ENCODE measurements at regions not wholly inside any gene's neighbourhood (a gene's known extent, or its start where the extent isn't known, plus 50 kb on each side); places are given as distances from the start of the nearest gene placed in this dataset.
"Not testable (repeated sequence)": the region's sequence is repeated elsewhere in the genome, so short reads cannot be mapped to it uniquely, and the experiment has no call there.

DNA sequence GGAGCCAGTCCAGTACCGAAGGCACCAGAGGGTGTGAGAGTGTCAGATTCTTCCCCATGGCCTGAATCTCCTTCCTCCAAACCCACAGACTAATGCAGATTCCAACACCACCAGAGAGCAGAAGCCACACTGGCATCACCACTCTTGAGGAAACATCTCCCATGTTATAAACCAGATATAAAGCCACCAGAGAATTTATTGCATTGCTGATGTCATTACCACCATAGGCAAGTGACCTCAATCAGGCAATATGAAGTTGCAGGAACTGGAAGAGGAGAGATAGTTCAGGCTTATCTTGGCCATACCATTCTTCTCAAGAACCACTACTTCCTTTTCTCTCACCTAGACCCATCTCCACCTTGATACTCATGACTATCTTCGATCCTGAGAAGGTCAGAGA, 653.4 kb downstream of the TMEM121 start:
- Histone ChIP-seq H3K27ac (ENCODE audit: insufficient read depth, low read length) (no peak overlapping the region), H3K4me2 (ENCODE audit: extremely low read depth, insufficient read depth, low read length) (no peak overlapping the region), H3K9ac (ENCODE audit: insufficient read depth, low read length) (no peak overlapping the region), H3K79me2 (ENCODE audit: control insufficient read depth, insufficient read depth, low read length) (no peaks in the 10 kb centered on the region), H2AFZ (ENCODE audit: low read length) (no peak overlapping the region), H3K27me3 (ENCODE audit: control insufficient read depth, insufficient read depth, low read length) (no peaks in the 10 kb centered on the region), H3K4me3 (replicated peaks in 1 of 4; ENCODE audit: control extremely low read depth in 1 of 4, insufficient read depth in 1 of 4, low read depth in 3 of 4, low read length in 4 of 4) (no peak overlapping the region), H4K20me1 (ENCODE audit: control insufficient read depth, extremely low read depth, insufficient read depth, low read length) (no peaks in the 10 kb centered on the region), H3K36me3 (ENCODE audit: control insufficient read depth, insufficient read depth, low read length) (no peaks in the 10 kb centered on the region), H3K9me3 (ENCODE audit: control insufficient read depth, insufficient read depth, low read depth, low read length) (no peaks in the 10 kb centered on the region), H3K4me1 (ENCODE audit: control insufficient read depth, extremely low read depth, insufficient read depth, low read length) (no peaks in the 10 kb centered on the region)
- no peak for DNase-seq (ENCODE audit: low read depth in 2 of 2)
- no peak for TF ChIP-seq EZH2 (IDR thresholded peaks at IDR 0.05; ENCODE audit: low read length, missing control alignments)
- TF ChIP-seq, protein P1, sequence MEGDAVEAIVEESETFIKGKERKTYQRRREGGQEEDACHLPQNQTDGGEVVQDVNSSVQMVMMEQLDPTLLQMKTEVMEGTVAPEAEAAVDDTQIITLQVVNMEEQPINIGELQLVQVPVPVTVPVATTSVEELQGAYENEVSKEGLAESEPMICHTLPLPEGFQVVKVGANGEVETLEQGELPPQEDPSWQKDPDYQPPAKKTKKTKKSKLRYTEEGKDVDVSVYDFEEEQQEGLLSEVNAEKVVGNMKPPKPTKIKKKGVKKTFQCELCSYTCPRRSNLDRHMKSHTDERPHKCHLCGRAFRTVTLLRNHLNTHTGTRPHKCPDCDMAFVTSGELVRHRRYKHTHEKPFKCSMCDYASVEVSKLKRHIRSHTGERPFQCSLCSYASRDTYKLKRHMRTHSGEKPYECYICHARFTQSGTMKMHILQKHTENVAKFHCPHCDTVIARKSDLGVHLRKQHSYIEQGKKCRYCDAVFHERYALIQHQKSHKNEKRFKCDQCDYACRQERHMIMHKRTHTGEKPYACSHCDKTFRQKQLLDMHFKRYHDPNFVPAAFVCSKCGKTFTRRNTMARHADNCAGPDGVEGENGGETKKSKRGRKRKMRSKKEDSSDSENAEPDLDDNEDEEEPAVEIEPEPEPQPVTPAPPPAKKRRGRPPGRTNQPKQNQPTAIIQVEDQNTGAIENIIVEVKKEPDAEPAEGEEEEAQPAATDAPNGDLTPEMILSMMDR (conservative IDR thresholded peaks at IDR 0.05 in 1 of 2, IDR thresholded peaks at IDR 0.05 in 1 of 2; ENCODE audit: low read depth in 1 of 2, low read length in 2 of 2) = no peak

DNA sequence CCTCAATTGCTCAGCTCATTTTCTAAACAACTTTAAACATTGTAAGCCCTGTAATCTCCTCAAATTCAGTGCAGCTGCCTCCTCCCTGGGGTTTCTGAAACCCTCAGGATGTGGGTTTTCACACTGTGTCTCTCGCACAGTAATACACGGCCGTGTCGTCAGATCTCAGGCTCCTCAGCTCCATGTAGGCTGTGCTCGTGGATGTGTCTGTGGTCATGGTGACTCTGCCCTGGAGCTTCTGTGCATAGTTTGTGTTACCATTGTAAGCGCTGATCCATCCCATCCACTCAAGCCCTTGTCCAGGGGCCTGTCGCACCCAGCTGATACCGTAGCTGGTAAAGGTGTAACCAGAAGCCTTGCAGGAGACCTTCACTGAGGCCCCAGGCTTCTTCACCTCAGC, 658.4 kb downstream of the TMEM121 start:
- H3K79me2 ChIP-seq (ENCODE audit: control insufficient read depth, insufficient read depth, low read length); H4K20me1 ChIP-seq (ENCODE audit: control insufficient read depth, extremely low read depth, insufficient read depth, low read length); H3K4me3 ChIP-seq (replicated peaks in 1 of 4; ENCODE audit: control extremely low read depth in 1 of 4, insufficient read depth in 1 of 4, low read depth in 3 of 4, low read length in 4 of 4); H3K9ac ChIP-seq (ENCODE audit: insufficient read depth, low read length); H3K27me3 ChIP-seq (ENCODE audit: control insufficient read depth, insufficient read depth, low read length); H3K27ac ChIP-seq (ENCODE audit: insufficient read depth, low read length); H3K4me1 ChIP-seq (ENCODE audit: control insufficient read depth, extremely low read depth, insufficient read depth, low read length); H3K4me2 ChIP-seq (ENCODE audit: extremely low read depth, insufficient read depth, low read length); DNase-seq (ENCODE audit: low read depth in 2 of 2); H3K9me3 ChIP-seq (ENCODE audit: control insufficient read depth, insufficient read depth, low read depth, low read length); H3K36me3 ChIP-seq (ENCODE audit: control insufficient read depth, insufficient read depth, low read length); H2AFZ ChIP-seq (ENCODE audit: low read length): not testable (repeated sequence)

DNA sequence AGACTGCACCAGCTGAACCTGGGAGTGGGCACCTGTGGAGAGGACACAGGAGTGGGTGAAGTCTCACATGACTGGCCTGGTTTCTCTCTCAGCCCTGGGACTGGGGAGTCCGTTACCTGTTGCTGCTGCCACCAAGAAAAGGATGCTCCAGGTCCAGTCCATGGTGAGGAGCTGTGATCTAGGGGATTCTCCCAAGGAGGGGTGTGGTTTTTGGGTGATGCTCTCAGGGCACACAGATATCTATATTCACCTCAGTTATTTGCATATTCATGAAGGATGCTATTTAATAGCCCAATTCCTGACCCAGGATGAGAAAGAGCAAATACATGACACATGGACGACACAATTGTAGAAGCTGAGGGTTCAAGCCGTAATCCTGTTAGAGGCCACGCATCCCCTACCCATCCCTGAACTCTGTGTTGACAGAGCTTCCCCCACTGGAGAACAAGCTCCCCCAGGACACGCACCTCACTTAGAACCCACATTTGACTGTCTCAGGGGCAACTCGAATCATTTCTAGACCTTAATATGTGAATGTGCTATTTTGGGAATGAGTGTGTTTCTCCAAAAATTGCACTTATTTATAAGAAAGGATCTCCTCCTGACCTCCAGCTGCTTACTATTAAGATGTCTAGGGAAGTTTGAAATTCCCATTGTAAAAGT, 658.9 kb downstream of the TMEM121 start:
- H3K79me2 ChIP-seq (ENCODE audit: control insufficient read depth, insufficient read depth, low read length); DNase-seq (ENCODE audit: low read depth in 2 of 2); H3K4me3 ChIP-seq (replicated peaks in 1 of 4; ENCODE audit: control extremely low read depth in 1 of 4, insufficient read depth in 1 of 4, low read depth in 3 of 4, low read length in 4 of 4); H2AFZ ChIP-seq (ENCODE audit: low read length); H3K27me3 ChIP-seq (ENCODE audit: control insufficient read depth, insufficient read depth, low read length); H4K20me1 ChIP-seq (ENCODE audit: control insufficient read depth, extremely low read depth, insufficient read depth, low read length); H3K9me3 ChIP-seq (ENCODE audit: control insufficient read depth, insufficient read depth, low read depth, low read length); H3K4me1 ChIP-seq (ENCODE audit: control insufficient read depth, extremely low read depth, insufficient read depth, low read length); H3K36me3 ChIP-seq (ENCODE audit: control insufficient read depth, insufficient read depth, low read length); H3K4me2 ChIP-seq (ENCODE audit: extremely low read depth, insufficient read depth, low read length); H3K9ac ChIP-seq (ENCODE audit: insufficient read depth, low read length); H3K27ac ChIP-seq (ENCODE audit: insufficient read depth, low read length): not testable (repeated sequence)

DNA sequence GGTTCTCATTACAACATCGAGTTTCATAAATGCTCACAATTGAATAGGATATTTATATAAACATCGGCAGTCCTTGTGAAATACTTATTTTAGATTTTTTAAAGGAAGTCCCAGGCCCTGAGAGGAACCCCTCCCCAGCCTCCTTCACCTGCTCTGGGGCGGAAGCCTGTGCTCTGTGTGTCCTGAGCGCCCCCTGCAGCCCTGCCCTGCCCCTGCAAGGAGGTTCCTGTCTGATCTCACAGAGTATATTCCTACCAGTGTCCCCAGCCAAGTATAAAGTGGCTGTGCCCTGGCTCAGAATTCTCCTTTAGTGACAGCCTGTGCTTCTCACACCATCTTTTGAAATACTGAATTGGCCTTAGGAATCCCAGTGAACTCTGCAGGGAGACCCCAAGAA, 659.5 kb downstream of the TMEM121 start:
- no peaks in the 10 kb centered on the region for H3K9me3 ChIP-seq (ENCODE audit: control insufficient read depth, insufficient read depth, low read depth, low read length)
- no peak for DNase-seq (ENCODE audit: low read depth in 2 of 2)
- no peak overlapping the region for H3K9ac ChIP-seq (ENCODE audit: insufficient read depth, low read length)
- no peaks in the 10 kb centered on the region for H4K20me1 ChIP-seq (ENCODE audit: control insufficient read depth, extremely low read depth, insufficient read depth, low read length)
- no peak for TF ChIP-seq EZH2 (IDR thresholded peaks at IDR 0.05; ENCODE audit: low read length, missing control alignments)
- TF ChIP-seq, protein P1 (conservative IDR thresholded peaks at IDR 0.05 in 1 of 2, IDR thresholded peaks at IDR 0.05 in 1 of 2; ENCODE audit: low read depth in 1 of 2, low read length in 2 of 2) = no peak
- H3K4me3 ChIP-seq (replicated peaks in 1 of 4; ENCODE audit: control extremely low read depth in 1 of 4, insufficient read depth in 1 of 4, low read depth in 3 of 4, low read length in 4 of 4) = no peak overlapping the region
- H2AFZ ChIP-seq (ENCODE audit: low read length) = no peak overlapping the region
- H3K27ac ChIP-seq (ENCODE audit: insufficient read depth, low read length) = no peak overlapping the region
- no peaks in the 10 kb centered on the region for H3K36me3 ChIP-seq (ENCODE audit: control insufficient read depth, insufficient read depth, low read length)
- H3K4me1 ChIP-seq (ENCODE audit: control insufficient read depth, extremely low read depth, insufficient read depth, low read length) = no peaks in the 10 kb centered on the region
- no peaks in the 10 kb centered on the region for H3K79me2 ChIP-seq (ENCODE audit: control insufficient read depth, insufficient read depth, low read length)
- no peaks in the 10 kb centered on the region for H3K27me3 ChIP-seq (ENCODE audit: control insufficient read depth, insufficient read depth, low read length)
- H3K4me2 ChIP-seq (ENCODE audit: extremely low read depth, insufficient read depth, low read length) = no peak overlapping the region
